Keratinocyte (primary cell): ENCODE measurements at regions not wholly inside any gene's neighbourhood (a gene's known extent, or its start where the extent isn't known, plus 50 kb on each side); places are given as distances from the start of the nearest gene placed in this dataset.

Experiments
- DNase-seq: peaks from one replicate; pipeline ENCODE4 v3.0.0-alpha.2; 2011; ENCODE audit warnings: low read depth, missing footprints, low spot score
- FAIRE-seq: peaks from 2 replicates; lab custom pipeline; 2011; peaks lifted over from hg19 to GRCh38; lab: Jason Lieb, UNC
- H2AFZ ChIP-seq: 2 replicates; pipeline ENCODE4 v1.6.0; 2012; ENCODE audit warnings: low read length, control low read depth, inconsistent platforms; ENCODE audit not compliant: control insufficient read depth
- H3K27ac ChIP-seq: 2 replicates; pipeline ENCODE4 v1.5.1; 2011; ENCODE audit warnings: low read length; ENCODE audit not compliant: control insufficient read depth, insufficient read depth
- H3K27me3 ChIP-seq: 3 replicates; pipeline ENCODE4 v1.6.0; 2011; ENCODE audit warnings: low read length; ENCODE audit not compliant: control insufficient read depth, insufficient read depth; ENCODE audit errors: extremely low read depth
- H3K36me3 ChIP-seq, 2 experiments: 2 replicates in 1 of 2; 3 replicates in 1 of 2; pipeline ENCODE4 v1.5.1; 2011; ENCODE audit warnings: low read length in 2 of 2, mild to moderate bottlenecking in 1 of 2; ENCODE audit not compliant: control insufficient read depth in 2 of 2, insufficient read depth in 2 of 2; ENCODE audit errors: extremely low read depth in 1 of 2
- H3K4me1 ChIP-seq: 3 replicates; pipeline ENCODE4 v1.5.1; 2011; ENCODE audit warnings: low read length; ENCODE audit not compliant: control insufficient read depth, insufficient read depth; ENCODE audit errors: extremely low read depth
- H3K4me2 ChIP-seq: 3 replicates; pipeline ENCODE4 v1.6.0; 2011; ENCODE audit warnings: low read depth, low read length; ENCODE audit not compliant: control insufficient read depth, insufficient read depth; ENCODE audit errors: extremely low read depth
- H3K4me3 ChIP-seq, 3 experiments: fragments of 200-600 bp in 1 of 3; sonication (generic) in 1 of 3; 2 replicates in 2 of 3; 3 replicates in 1 of 3; pipeline ENCODE4 v1.5.1; 2011 to 2016; ENCODE audit warnings: low read length in 3 of 3, mild to moderate bottlenecking in 3 of 3, control low read depth in 2 of 3, inconsistent platforms in 1 of 3, low read depth in 1 of 3, mixed read lengths in 1 of 3, mixed run types in 1 of 3, moderate library complexity in 1 of 3; ENCODE audit not compliant: control insufficient read depth in 2 of 3, insufficient read depth in 2 of 3; ENCODE audit errors: extremely low read depth in 1 of 3
- H3K79me2 ChIP-seq: 2 replicates; pipeline ENCODE4 v1.6.0; 2012; ENCODE audit warnings: low read length; ENCODE audit not compliant: control insufficient read depth, insufficient read depth
- H3K9ac ChIP-seq: 3 replicates; pipeline ENCODE4 v1.6.0; 2011; ENCODE audit warnings: low read length; ENCODE audit not compliant: control insufficient read depth, insufficient read depth; ENCODE audit errors: extremely low read depth
- H3K9me1 ChIP-seq: 3 replicates; pipeline ENCODE4 v1.6.0; 2011; ENCODE audit warnings: low read length; ENCODE audit not compliant: control insufficient read depth, insufficient read depth; ENCODE audit errors: extremely low read depth
- H3K9me3 ChIP-seq: 2 replicates; pipeline ENCODE4 v1.5.1; 2012; ENCODE audit warnings: low read depth, low read length; ENCODE audit not compliant: control insufficient read depth
- H4K20me1 ChIP-seq: 3 replicates; pipeline ENCODE4 v1.6.0; 2011; ENCODE audit warnings: low read length; ENCODE audit not compliant: control insufficient read depth, insufficient read depth; ENCODE audit errors: extremely low read depth
- CTCF ChIP-seq, 3 experiments: IDR thresholded peaks in 1 of 3; conservative IDR thresholded peaks in 1 of 3; optimal IDR thresholded peaks in 1 of 3; 2 replicates in 2 of 3; 3 replicates in 1 of 3; pipeline versions ENCODE3 to v1.5.1; 2011; ENCODE audit warnings: low read length in 3 of 3, mild to moderate bottlenecking in 3 of 3, moderate library complexity in 2 of 3, control low read depth in 1 of 3, inconsistent platforms in 1 of 3; ENCODE audit not compliant: insufficient read depth in 2 of 3; ENCODE audit errors: extremely low read depth in 1 of 3
- EZH2 ChIP-seq: IDR thresholded peaks from one replicate; pipeline ENCODE4 v1.6.1; 2012; ENCODE audit warnings: inconsistent platforms, mild to moderate bottlenecking, low read length, moderate library complexity
- dilution Hi-C: fragments of 300-500 bp; cut with MboI; formaldehyde crosslinking; loops from one replicate; pipeline ENCODE4 v1.7.0; 2020; ENCODE audit warnings: low sequenced_read_pairs; ENCODE audit not compliant: extremely low pct_ligation_motif_present

DNA sequence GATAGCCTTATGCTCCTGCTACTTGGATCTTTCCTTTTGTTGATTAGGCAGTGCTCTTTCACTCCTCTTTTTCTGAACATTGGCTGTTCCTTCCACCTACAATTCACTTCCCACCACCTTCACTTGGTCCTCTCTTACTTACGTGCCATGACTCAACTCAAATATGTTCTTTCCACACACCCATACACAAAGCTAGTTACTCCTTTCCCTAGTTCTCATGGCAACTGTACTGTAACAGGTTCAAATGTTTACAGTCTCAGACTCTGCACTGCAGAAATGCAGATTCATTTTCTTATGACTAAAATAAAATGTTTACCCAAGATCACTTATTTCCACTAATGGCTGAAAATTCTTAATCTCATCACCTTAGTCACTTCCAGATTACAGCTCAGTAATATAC, 174.0 kb upstream of the TSHZ2 start:
- dilution Hi-C loops = no loop called here
- no peaks in the 10 kb centered on the region for H3K9me3 ChIP-seq
- no peak overlapping the region for H3K4me2 ChIP-seq
- no peaks in the 10 kb centered on the region for H3K9me1 ChIP-seq
- no peaks in the 10 kb centered on the region for H3K4me1 ChIP-seq
- H4K20me1 ChIP-seq = no peaks in the 10 kb centered on the region
- no peak overlapping the region for H3K27ac ChIP-seq
- H2AFZ ChIP-seq = no peak overlapping the region
- FAIRE-seq (no peak), DNase-seq (no peak)
- no peaks in the 10 kb centered on the region for H3K36me3 ChIP-seq
- H3K4me3 ChIP-seq = no peak overlapping the region
- TF ChIP-seq EZH2 = no peak
- no peak for TF ChIP-seq CTCF (optimal IDR thresholded peaks at IDR 0.05 in 1 of 3, IDR thresholded peaks at IDR 0.05 in 1 of 3, conservative IDR thresholded peaks at IDR 0.05 in 1 of 3; ENCODE audit: extremely low read depth in 1 of 3, insufficient read depth in 2 of 3, low read length in 3 of 3)
- no peaks in the 10 kb centered on the region for H3K27me3 ChIP-seq
- H3K9ac ChIP-seq = no peak overlapping the region
- H3K79me2 ChIP-seq = no peaks in the 10 kb centered on the region

- Histone ChIP-seq H3K27ac (no peak overlapping the region), H3K36me3 (no peaks in the 10 kb centered on the region), H3K9me1 (no peaks in the 10 kb centered on the region), H3K27me3 (no peaks in the 10 kb centered on the region), H3K9me3 (no peaks in the 10 kb centered on the region), H3K4me2 (no peak overlapping the region), H2AFZ (no peak overlapping the region), H4K20me1 (no peaks in the 10 kb centered on the region), H3K4me3 (no peak overlapping the region), H3K79me2 (no peaks in the 10 kb centered on the region), H3K9ac (no peak overlapping the region), H3K4me1 (no peaks in the 10 kb centered on the region)
- dilution Hi-C loops = no loop called here
- DNase-seq (no peak), FAIRE-seq (no peak)
- no peak for TF ChIP-seq EZH2
- no peak for TF ChIP-seq CTCF (optimal IDR thresholded peaks at IDR 0.05 in 1 of 3, IDR thresholded peaks at IDR 0.05 in 1 of 3, conservative IDR thresholded peaks at IDR 0.05 in 1 of 3; ENCODE audit: extremely low read depth in 1 of 3, insufficient read depth in 2 of 3, low read length in 3 of 3)
Measured at GRCh38 chr20:52794853-52795252, 177.3 kb upstream of the TSHZ2 start.
